ENCODE measurements at regions not wholly inside any gene's neighbourhood (a gene's known extent, or its start where the extent isn't known, plus 50 kb on each side); places are given as distances from the start of the nearest gene placed in this dataset.

DNA sequence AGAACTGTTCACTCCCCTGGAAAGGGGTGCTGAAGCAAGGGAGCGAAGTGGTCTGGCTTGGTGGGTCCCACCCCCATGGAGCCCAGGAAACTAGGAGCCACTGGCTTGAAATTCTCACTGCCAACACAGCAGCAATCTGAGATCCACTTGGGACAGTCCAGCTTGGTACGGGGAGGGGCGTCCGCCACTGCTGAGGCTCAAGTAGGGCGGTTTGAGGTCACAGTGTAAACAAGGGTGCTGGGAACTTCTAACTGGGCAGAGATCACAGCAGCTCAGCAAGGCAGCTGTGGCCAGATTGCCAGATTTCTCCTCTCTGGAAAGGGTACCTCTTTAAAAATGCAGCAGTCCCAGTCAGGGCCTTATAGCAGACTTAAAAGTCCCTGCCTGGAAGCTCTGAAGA is 53.9 kb upstream of the GALNTL6 start:
- DNase-seq (ENCODE audit: low read depth), result no peak

GRCh38 chr4:171751538-171751937 is 61.7 kb upstream of the GALNTL6 start:
- no peak for DNase-seq (ENCODE audit: low read depth)

GRCh38 chr4:171746418-171746817 is 66.8 kb upstream of the GALNTL6 start:
- DNase-seq (ENCODE audit: low read depth), result no peak

- DNase-seq (ENCODE audit: low read depth), result no peak
Observed at GRCh38 chr4:171742436-171742835, 70.8 kb upstream of the GALNTL6 start.

- no peak for DNase-seq (ENCODE audit: low read depth)
Observed at GRCh38 chr4:171727185-171727584, 86.0 kb upstream of the GALNTL6 start.

GRCh38 chr4:171721937-171722336 is 91.3 kb upstream of the GALNTL6 start:
- no peak for DNase-seq (ENCODE audit: low read depth)

GRCh38 chr4:171719691-171720090 is 93.5 kb upstream of the GALNTL6 start:
- no peak for DNase-seq (ENCODE audit: low read depth)

GRCh38 chr4:171718665-171719064 is 94.5 kb upstream of the GALNTL6 start:
- no peak for DNase-seq (ENCODE audit: low read depth)

DNA sequence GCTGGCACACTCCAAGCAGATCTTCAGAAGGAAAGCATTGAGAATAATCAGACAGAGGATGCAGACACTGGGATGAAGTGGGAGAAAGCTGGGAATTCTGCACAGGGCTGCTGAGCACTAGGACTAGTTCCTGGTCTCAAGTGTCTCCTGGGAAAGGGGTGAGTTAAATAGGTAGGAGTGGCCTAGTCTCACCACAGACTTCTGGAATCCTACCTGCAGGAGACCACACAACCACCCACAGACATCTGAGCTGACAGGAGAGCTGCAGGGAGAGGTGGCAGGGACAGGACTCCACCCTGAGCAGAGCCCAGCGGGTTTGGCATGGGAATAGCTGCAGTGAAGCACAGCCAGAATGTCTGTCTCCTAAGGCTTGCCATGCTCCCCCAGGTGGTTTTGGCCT is 95.1 kb upstream of the GALNTL6 start:
- no peak for DNase-seq (ENCODE audit: low read depth)

- no peak for DNase-seq (ENCODE audit: low read depth)
Observed at GRCh38 chr4:171717231-171717741, 95.9 kb upstream of the GALNTL6 start.

DNA sequence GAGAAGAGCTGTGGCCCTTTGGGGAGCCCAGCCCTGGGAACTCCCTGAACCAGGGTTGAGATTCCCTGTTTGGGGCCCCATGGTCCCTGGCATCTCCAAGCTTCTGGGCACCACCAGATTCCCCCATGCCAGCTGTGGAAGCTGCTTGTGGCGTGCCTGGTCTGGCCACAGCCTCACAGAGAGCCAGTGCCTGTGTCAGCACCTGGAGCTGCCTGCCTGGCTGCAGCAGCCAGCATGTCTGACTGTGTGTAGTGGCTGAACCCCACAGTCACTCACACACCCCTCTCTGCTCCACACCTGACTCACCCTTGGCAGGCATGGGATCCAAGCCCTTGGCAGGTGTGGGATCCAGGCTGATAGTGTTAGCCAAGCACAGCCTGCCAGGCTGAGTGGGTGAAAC is 97.2 kb upstream of the GALNTL6 start:
- DNase-seq (ENCODE audit: low read depth), result no peak

DNA sequence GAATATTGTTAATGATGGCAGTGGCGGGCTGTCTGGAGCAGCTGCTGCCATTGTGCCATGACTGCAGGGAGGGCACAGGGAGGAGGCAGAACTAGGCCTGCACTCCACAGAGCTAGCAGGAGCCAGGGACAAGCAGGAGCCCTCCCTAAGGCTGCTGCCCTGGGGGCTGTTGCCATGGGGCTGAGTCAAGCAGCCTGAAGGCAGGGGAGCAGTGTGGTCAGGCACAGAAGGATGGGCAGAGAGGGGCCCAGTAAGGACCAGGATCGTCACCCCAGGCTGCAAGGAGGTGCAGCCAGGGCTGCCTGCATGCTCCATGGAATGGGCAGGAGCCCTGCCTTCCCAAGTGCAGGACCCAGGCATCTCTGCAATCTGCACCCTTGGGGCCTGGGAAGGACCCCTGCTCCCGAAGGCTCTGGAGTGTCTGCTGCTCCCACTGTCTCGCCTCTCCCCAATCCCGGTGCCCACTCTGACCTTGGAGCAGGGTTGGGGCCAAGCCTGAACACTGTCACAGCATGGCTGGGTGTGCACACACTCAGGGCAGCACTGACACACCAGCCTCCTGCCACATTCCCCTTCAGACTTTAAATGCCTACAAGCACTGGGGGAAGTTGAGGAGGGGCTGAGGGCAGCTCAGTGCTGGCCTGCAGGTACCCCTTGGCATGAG is 98.3 kb upstream of the GALNTL6 start:
- DNase-seq (ENCODE audit: low read depth), result no peak

DNA sequence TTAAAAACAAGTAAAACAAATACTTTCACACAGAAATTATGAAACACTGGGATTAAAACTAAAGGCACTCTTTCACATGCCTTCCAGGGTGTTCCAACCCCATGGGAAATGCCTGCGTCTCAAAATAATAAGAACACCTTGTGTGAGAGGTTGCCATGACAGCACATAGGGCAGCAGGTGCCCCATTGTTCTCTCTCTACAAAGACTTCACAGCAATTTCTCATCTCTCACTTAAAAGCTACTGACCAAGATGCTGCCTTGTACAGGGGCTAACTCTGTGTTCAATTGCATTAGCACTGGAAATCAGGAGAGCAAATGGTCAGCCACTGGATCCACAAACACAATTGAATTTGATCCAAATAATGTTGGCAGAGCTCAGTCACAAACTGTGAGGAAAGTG is 102.5 kb upstream of the GALNTL6 start:
- DNase-seq (ENCODE audit: low read depth), result no peak

DNA sequence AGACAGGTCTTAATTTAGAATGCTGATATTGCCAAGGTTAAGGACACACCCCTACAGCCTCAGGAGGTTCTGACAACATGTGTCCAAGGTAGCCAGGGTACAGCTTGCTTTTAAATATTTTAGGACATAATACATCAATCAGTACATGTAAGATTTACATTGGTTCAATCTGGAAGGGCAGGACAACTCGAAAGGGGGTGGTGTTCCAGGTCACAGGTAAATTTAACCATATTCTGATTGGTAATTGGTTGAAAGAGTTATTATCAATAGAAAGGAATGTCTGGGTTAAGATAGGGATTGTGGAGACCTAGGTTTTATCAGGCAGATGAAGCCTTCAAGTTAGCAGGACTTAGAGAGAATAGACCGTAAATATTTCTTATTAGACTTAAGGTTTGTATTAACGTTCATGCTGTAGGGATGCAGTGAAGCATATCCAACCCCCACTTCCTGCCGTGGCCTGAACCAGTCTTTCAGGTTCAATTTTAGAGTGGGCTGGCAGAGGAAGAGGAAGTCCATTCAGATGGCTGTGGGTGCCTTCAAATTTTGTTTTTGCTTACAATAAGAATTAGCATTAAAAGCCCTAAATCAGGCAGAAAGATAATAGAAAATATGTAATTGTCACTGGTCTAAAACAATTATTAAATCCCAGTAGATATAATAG is 136.5 kb upstream of the GALNTL6 start:
- no peak for DNase-seq (ENCODE audit: low read depth)

- no peak for DNase-seq (ENCODE audit: low read depth)
Observed at GRCh38 chr4:171674781-171675180, 138.4 kb upstream of the GALNTL6 start.

DNA sequence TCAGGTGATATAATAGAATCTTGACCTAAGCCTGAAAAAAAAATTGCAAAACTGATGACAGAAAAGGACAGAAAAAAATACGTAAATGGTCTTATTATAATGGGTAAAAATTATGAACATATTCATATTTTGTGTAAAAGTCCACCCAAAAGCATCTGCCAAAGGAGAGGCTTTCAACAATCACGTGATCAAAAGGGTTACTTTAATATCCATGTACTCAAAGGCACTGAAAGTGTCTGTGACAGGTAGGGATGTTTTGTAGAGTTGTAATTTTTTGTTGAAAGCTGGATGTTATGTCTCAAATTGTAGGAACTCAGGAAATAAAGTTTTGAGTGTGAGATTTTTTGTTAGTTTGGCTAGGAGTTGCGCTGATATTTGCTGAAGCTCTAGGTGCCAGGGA is 144.8 kb upstream of the GALNTL6 start:
- DNase-seq (ENCODE audit: low read depth), result no peak

DNA sequence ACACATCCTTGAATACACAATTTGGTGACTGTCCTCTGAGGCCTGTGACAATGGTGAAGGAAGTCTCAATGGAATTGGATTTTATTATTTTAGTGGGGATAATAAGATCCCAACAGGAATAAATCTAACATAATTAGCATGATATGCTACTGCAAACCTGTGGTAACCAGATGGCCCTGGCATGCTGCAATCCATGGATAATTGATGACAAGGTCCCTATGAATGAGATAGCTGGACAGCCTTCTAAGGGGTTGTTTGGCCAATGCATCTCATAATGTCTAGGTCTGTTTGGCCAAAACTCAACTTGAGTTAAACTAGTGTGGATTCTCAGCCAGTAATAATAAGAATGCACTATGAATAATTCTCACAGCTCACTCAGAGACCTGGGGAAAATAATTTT is 145.3 kb upstream of the GALNTL6 start:
- no peak for DNase-seq (ENCODE audit: low read depth)

DNA sequence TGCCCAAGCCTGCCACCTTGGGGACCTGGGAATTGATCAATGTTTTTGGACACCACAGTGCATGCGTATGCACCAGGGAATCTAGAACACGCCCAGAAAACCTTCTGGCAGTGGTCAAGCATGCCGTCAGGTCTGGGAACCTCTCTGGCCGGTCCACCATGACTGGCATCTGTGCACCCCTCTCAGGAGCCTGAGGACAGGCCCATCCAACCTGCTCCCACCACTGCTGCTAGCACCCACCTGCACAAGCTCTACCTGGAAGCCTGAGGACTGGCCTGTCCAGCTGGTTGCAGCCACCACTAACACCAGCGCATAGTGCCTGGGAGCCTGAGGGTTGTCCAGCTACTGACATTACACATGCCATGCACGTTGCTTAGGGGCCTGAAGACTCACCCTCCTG is 162.1 kb upstream of the GALNTL6 start:
- DNase-seq (ENCODE audit: low read depth), result no peak

- DNase-seq (ENCODE audit: low read depth), result no peak
Observed at GRCh38 chr4:171650543-171650942, 162.7 kb upstream of the GALNTL6 start.

DNA sequence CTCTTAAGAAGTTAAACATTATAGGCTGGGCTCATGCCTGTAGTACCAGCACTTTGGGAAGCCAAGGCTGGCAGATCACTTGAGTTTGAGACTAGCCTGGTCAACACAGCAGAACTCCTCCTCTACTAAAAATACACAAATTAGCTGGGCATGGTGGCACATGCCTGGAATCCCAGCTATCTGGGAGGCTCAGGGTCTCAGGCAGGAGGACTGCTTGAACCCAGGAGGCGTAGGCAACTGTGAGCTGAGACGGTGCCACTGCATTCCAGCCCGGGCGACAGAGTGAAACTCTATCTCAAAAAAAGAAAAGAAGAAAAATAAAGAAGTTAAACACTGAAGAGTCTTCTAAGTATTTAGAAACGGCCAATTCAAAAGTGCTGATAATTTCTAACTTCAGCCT is 164.3 kb upstream of the GALNTL6 start:
- DNase-seq (ENCODE audit: low read depth), result no peak

GRCh38 chr4:171646984-171647383 is 166.2 kb upstream of the GALNTL6 start:
- no peak for DNase-seq (ENCODE audit: low read depth)

- no peak for DNase-seq (ENCODE audit: low read depth)
Observed at GRCh38 chr4:171644430-171645057, 168.7 kb upstream of the GALNTL6 start.

DNA sequence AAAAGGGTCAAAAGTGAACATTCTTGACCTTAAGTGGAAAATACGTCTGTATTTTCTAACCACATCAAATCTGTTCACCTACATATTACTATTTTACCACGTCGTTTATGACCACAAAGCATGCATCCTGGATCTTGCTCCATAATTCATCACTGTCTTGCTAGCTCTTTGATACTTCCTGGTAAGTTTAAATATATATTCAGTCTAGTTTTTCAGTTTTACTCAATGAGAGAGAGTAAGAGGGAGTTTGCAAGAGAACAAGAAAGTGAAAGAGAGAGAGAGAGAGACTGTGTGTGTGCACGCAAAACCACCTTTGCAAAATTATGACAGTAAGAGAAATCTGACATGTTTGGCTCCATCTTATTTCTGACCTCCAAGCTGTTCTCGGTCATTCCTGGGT is 173.7 kb upstream of the GALNTL6 start:
- no peak for DNase-seq (ENCODE audit: low read depth)

Measured in HS-27A (cell line).